Caco-2 (cell line): ENCODE measurements at regions not wholly inside any gene's neighbourhood (a gene's known extent, or its start where the extent isn't known, plus 50 kb on each side); places are given as distances from the start of the nearest gene placed in this dataset.
"Not testable (repeated sequence)": the region's sequence is repeated elsewhere in the genome, so short reads cannot be mapped to it uniquely, and the experiment has no call there.

ENCODE experiments used
- BruUV-seq: library from RNA; stranded (reverse); fragments of 400-500 nt; replicated peaks from 2 replicates; lab custom pipeline; 2021; lab: Mats Ljungman, UMichigan
- CTCF ChIA-PET: fragments of 300-600 bp; sonication (Branson Sonifier 250); formaldehyde crosslinking; loops from one replicate; lab custom pipeline; 2022; ENCODE audit warnings: antibody characterized with exemption; lab: Charles Lee
- POLR2A ChIA-PET: fragments of 300-600 bp; sonication (Branson Sonifier 250); formaldehyde crosslinking; loops from one replicate; lab custom pipeline; 2022; ENCODE audit warnings: antibody characterized with exemption; lab: Charles Lee
- DNase-seq, 2 experiments: peaks; one replicate each; pipeline versions ENCODE4 v3.0.0 to v3.0.0-alpha.2; 2020 to 2022
- H3K27me3 ChIP-seq: replicated peaks from 2 replicates; pipeline ENCODE4 v1.6.0; 2011; ENCODE audit warnings: low read length; ENCODE audit not compliant: control insufficient read depth, insufficient read depth
- H3K36me3 ChIP-seq: 2 replicates; pipeline ENCODE4 v1.5.1; 2011; ENCODE audit warnings: low read length; ENCODE audit not compliant: control insufficient read depth, insufficient read depth
- H3K4me1 ChIP-seq: fragments of 250-450 bp; sonication (Bioruptor Pico); 2 replicates; pipeline ENCODE4 v1.5.1; 2020; ENCODE audit warnings: mild to moderate bottlenecking
- H3K4me3 ChIP-seq: 2 replicates; pipeline ENCODE4 v1.5.1; 2011; ENCODE audit warnings: low read depth, mild to moderate bottlenecking, control low read depth, low read length
- H3K9me3 ChIP-seq: fragments of 250-450 bp; sonication (Bioruptor Pico); 2 replicates; pipeline ENCODE4 v1.5.1; 2020; ENCODE audit warnings: mild to moderate bottlenecking, moderate library complexity
- H3K27ac Mint-ChIP-seq: one replicate; pipeline ENCODE4 v1.8.0; 2022; ENCODE audit warnings: mixed read lengths; ENCODE audit not compliant: unreplicated experiment
- H3K27me3 Mint-ChIP-seq: one replicate; pipeline ENCODE4 v1.8.0; 2022; ENCODE audit warnings: mixed read lengths; ENCODE audit not compliant: insufficient read depth, unreplicated experiment
- H3K36me3 Mint-ChIP-seq: one replicate; pipeline ENCODE4 v1.8.0; 2022; ENCODE audit warnings: mild to moderate bottlenecking, mixed read lengths; ENCODE audit not compliant: insufficient read depth, unreplicated experiment
- H3K4me1 Mint-ChIP-seq: one replicate; pipeline ENCODE4 v1.8.0; 2022; ENCODE audit warnings: low read depth, mixed read lengths; ENCODE audit not compliant: unreplicated experiment
- H3K4me3 Mint-ChIP-seq: one replicate; pipeline ENCODE4 v1.8.0; 2022; ENCODE audit warnings: mild to moderate bottlenecking, moderate library complexity, mixed read lengths; ENCODE audit not compliant: unreplicated experiment
- H3K9me3 Mint-ChIP-seq: one replicate; pipeline ENCODE4 v1.8.0; 2022; ENCODE audit warnings: mixed read lengths; ENCODE audit not compliant: unreplicated experiment
- intact Hi-C: fragments of 100-400 bp; cut with micrococcal nuclease; formaldehyde crosslinking; loops from one replicate; pipeline ENCODE4 v1.10.0; 2022; ENCODE audit not compliant: unreplicated experiment

- H3K4me3 ChIP-seq, H3K4me1 Mint-ChIP-seq, H3K36me3 ChIP-seq, intact Hi-C loops, H3K4me1 ChIP-seq, H3K4me3 Mint-ChIP-seq, H3K27me3 Mint-ChIP-seq, DNase-seq, H3K9me3 Mint-ChIP-seq, CTCF ChIA-PET, H3K9me3 ChIP-seq, H3K27ac Mint-ChIP-seq, H3K27me3 ChIP-seq, BruUV-seq, H3K36me3 Mint-ChIP-seq, POLR2A ChIA-PET: not testable (repeated sequence)
Measured at GRCh38 chr21:6075627-6076208, 4445.7 kb upstream of the TPTE start.

DNA sequence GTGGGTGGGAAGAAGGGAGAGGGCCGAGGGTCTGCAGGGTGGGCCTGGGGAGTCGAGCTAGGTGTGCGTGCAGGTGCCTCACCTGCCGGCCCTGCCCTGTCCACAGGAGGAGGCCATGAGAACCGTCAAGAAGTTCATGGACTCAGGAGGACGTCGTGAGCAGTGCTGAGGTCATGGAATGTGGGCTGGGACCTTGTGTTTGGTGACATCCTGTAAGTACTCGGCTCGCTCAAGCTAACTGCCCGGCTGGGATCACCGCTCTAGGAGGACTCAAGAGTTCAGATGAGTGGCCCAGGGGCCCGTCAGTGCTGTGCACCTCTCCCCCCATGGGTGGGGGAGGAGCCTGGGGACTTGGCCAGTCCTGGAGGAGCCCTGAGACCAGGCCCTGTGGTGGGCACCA lies 4444.0 kb upstream of the TPTE start:
- BruUV-seq, intact Hi-C loops, H3K27me3 ChIP-seq, POLR2A ChIA-PET, H3K9me3 ChIP-seq, DNase-seq, H3K27ac Mint-ChIP-seq, H3K4me1 ChIP-seq, H3K9me3 Mint-ChIP-seq, H3K36me3 ChIP-seq, H3K36me3 Mint-ChIP-seq, H3K4me1 Mint-ChIP-seq, CTCF ChIA-PET, H3K4me3 Mint-ChIP-seq, H3K27me3 Mint-ChIP-seq, H3K4me3 ChIP-seq: not testable (repeated sequence)

DNA sequence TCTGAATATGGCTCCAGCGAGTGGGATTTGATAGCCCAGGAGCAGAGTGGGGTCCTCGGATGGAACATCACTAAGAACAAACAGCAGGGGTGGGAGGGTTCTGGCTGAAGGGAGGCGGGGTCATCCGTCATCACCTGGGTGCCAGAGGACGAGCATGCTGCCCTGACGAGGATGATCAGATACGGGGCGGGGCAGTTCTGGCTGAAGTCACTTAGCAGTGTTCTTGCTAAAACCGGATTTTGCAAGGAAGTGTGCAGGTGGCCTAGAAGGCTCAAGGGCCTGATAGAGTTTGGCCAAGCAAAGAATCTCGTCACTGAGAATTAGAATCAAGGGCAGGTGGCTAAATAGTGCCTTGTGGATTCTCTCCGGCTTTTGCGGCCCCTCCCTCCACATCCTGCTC lies 4442.5 kb upstream of the TPTE start:
- H3K27ac Mint-ChIP-seq: not testable (repeated sequence)

DNA sequence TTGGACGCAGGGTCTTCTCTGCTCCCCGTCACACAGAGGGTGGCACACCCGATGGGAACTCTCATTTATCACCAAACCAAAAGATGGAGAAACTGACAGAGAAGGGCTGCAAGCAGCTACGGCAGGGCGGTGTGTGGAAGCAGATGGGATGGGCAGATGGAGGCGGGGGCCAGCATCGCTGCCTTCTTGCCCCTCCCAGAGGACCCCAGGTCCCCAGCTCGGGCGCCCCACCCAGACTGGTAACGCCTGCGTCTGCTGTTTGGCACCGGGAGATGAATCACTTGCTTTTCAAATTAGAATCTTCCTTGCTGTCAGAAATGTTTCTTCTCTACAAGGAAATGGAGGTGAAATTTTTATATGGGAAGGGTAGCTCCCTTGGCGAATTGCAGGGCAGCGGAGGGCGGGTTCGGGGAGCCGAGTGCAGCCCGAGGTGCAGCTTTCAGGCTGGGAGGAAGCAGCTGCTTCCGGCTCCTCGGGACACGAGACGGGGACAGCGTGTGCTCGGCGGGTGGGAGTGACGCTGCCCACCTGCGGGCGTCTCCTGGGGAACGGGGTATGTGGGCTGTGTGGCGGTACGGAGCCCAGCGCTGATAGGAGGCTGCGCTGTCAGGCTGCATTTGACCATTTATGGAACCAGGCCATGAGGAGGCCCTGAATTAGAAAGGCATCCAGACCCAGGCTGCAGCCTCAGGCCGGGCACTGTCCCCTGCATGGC lies 4440.3 kb upstream of the TPTE start:
- H3K36me3 ChIP-seq, POLR2A ChIA-PET, H3K4me1 ChIP-seq, H3K4me3 Mint-ChIP-seq, H3K9me3 Mint-ChIP-seq, BruUV-seq, H3K36me3 Mint-ChIP-seq, DNase-seq, intact Hi-C loops, H3K4me3 ChIP-seq, H3K27me3 ChIP-seq, H3K9me3 ChIP-seq, H3K4me1 Mint-ChIP-seq, H3K27ac Mint-ChIP-seq, H3K27me3 Mint-ChIP-seq, CTCF ChIA-PET: not testable (repeated sequence)

More for the DNA sequence above, 4442.5 kb upstream of the TPTE start:
- H3K27me3 Mint-ChIP-seq, H3K27me3 ChIP-seq, CTCF ChIA-PET, BruUV-seq, H3K9me3 ChIP-seq, H3K9me3 Mint-ChIP-seq, H3K36me3 ChIP-seq, intact Hi-C loops, H3K4me1 Mint-ChIP-seq, H3K4me1 ChIP-seq, H3K4me3 ChIP-seq, H3K4me3 Mint-ChIP-seq, POLR2A ChIA-PET, H3K36me3 Mint-ChIP-seq: not testable (repeated sequence)
- DNase-seq: peak; percentile 11 to 39

GRCh38 chr21:6082166-6082565 lies 4439.2 kb upstream of the TPTE start:
- H3K4me3 Mint-ChIP-seq, H3K27me3 ChIP-seq, DNase-seq, H3K36me3 Mint-ChIP-seq, CTCF ChIA-PET, BruUV-seq, H3K9me3 Mint-ChIP-seq, H3K4me1 Mint-ChIP-seq, H3K27me3 Mint-ChIP-seq, H3K4me1 ChIP-seq, intact Hi-C loops, H3K4me3 ChIP-seq, POLR2A ChIA-PET, H3K27ac Mint-ChIP-seq, H3K36me3 ChIP-seq, H3K9me3 ChIP-seq: not testable (repeated sequence)

DNA sequence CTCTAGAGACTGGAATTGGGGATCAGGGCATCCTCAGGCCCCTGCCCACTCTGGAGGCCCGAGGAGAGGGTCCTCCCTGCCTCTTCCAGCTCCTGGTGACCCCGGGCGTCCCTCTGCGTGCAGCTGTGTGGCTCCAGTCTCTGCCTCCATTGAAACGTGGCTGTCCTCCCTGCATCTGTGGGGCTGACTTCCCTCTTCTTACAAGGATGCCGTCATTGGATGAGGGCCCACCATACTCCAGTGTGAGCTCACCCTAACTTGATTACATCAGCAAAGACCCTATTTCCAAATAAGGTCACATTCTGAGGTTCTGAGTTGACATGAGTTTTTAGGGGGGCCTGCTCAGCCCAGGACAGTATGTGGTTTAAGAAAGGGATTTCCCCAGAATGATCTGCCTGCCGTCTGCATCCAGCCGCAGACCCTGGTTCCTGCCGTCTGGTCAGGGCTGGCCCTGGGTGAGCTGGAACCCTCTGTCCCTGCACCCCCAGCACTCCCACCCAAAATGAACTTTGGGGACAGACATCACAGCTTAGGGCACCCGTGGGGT lies 4437.7 kb upstream of the TPTE start:
- H3K27me3 Mint-ChIP-seq, H3K4me3 ChIP-seq, H3K9me3 ChIP-seq, CTCF ChIA-PET, POLR2A ChIA-PET, H3K4me1 Mint-ChIP-seq, H3K4me1 ChIP-seq, H3K27me3 ChIP-seq, H3K36me3 Mint-ChIP-seq, intact Hi-C loops, DNase-seq, BruUV-seq, H3K4me3 Mint-ChIP-seq, H3K27ac Mint-ChIP-seq, H3K36me3 ChIP-seq, H3K9me3 Mint-ChIP-seq: not testable (repeated sequence)

GRCh38 chr21:6086038-6086437 lies 4435.3 kb upstream of the TPTE start:
- H3K27ac Mint-ChIP-seq, H3K9me3 Mint-ChIP-seq, H3K4me3 Mint-ChIP-seq, H3K4me3 ChIP-seq, H3K27me3 Mint-ChIP-seq, H3K4me1 Mint-ChIP-seq, H3K4me1 ChIP-seq, CTCF ChIA-PET, POLR2A ChIA-PET, H3K36me3 ChIP-seq, DNase-seq, intact Hi-C loops, H3K27me3 ChIP-seq, BruUV-seq, H3K36me3 Mint-ChIP-seq, H3K9me3 ChIP-seq: not testable (repeated sequence)
